ENCODE measurements at regions not wholly inside any gene's neighbourhood (a gene's known extent, or its start where the extent isn't known, plus 50 kb on each side); places are given as distances from the start of the nearest gene placed in this dataset.

DNA sequence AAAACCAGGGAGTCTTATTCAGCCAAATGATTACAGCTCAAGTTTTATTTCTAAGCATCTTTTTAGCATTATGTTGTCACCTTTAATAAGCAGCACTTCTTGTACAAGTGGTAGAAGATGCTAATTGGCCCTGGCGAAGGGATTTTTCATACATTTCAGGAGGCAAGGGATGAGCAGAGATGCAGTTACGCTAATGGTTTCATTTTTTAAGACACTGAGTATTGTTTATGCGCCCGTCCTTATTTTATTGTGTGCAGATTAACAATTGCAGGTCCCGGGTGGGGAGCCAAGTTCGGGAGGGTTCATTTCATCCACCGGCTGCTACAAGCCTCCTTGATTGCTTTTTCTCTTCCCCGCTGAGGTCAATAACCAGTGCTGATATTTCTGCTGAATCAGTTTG, 350.4 kb upstream of the FOXK1 start:
- no peak overlapping the region for H3K27ac ChIP-seq (ENCODE audit: low read length)
- BruUV-seq (replicated peaks) = no TSS peak

GRCh38 chr7:4338556-4338955, 343.5 kb upstream of the FOXK1 start:
- intact Hi-C loops (cut with micrococcal nuclease; ENCODE audit: unreplicated experiment) = no loop called here
- ChIA-PET CTCF (no interaction called here), POLR2A (interaction anchor here (0.6 kb wide), 1 partner anchor 419 kb away, joined by 15 read pairs; no protein-coding TSS in a partner anchor)
- in situ Hi-C loops (cut with HindIII; ENCODE audit: low pct_unique_long_range_greater_than_20kb, low sequenced_read_pairs) = no loop called here
- Histone ChIP-seq H3K4me1 (ENCODE audit: control insufficient read depth, insufficient read depth, low read length) (no peaks in the 10 kb centered on the region), H3K9me3 (ENCODE audit: control insufficient read depth, insufficient read depth, low read depth, low read length) (no peaks in the 10 kb centered on the region), H3K27me3 (ENCODE audit: control insufficient read depth, insufficient read depth, low read length) (peaks cover 2% of the 10 kb centered on the region; the same call in 1 of the 2 replicates), H3K27ac (ENCODE audit: low read length) (no peak overlapping the region), H3K4me3 (ENCODE audit: low read depth in 2 of 2, low read length in 2 of 2) (no peak overlapping the region), H3K36me3 (ENCODE audit: control insufficient read depth, insufficient read depth, low read length) (no peaks in the 10 kb centered on the region)
- TF ChIP-seq POLR2AphosphoS5 (IDR thresholded peaks at IDR 0.05; ENCODE audit: low read depth, low read length) (no peak), REST (IDR thresholded peaks at IDR 0.05; ENCODE audit: insufficient read depth in 1 of 2, low read depth in 2 of 2, low read length in 1 of 2) (no peak), SIN3A (IDR thresholded peaks at IDR 0.05; ENCODE audit: borderline replicate concordance, insufficient read depth, low read depth, low read length) (no peak)
- TF ChIP-seq, protein P1, sequence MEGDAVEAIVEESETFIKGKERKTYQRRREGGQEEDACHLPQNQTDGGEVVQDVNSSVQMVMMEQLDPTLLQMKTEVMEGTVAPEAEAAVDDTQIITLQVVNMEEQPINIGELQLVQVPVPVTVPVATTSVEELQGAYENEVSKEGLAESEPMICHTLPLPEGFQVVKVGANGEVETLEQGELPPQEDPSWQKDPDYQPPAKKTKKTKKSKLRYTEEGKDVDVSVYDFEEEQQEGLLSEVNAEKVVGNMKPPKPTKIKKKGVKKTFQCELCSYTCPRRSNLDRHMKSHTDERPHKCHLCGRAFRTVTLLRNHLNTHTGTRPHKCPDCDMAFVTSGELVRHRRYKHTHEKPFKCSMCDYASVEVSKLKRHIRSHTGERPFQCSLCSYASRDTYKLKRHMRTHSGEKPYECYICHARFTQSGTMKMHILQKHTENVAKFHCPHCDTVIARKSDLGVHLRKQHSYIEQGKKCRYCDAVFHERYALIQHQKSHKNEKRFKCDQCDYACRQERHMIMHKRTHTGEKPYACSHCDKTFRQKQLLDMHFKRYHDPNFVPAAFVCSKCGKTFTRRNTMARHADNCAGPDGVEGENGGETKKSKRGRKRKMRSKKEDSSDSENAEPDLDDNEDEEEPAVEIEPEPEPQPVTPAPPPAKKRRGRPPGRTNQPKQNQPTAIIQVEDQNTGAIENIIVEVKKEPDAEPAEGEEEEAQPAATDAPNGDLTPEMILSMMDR (IDR thresholded peaks at IDR 0.05) = no peak
- BruUV-seq (replicated peaks) = no TSS peak
- DNase-seq (ENCODE audit: low read depth, low spot score) (no peak), ATAC-seq (no peak)

More for the DNA sequence above, 350.4 kb upstream of the FOXK1 start:
- CTCF ChIA-PET = no interaction called here
- ATAC-seq (no peak), DNase-seq (ENCODE audit: low read depth, low spot score) (no peak)
- TF ChIP-seq TCF7L2 (IDR thresholded peaks at IDR 0.05; ENCODE audit: low read depth, low read length) (no peak), SIN3A (IDR thresholded peaks at IDR 0.05; ENCODE audit: borderline replicate concordance, insufficient read depth, low read depth, low read length) (no peak), POLR2AphosphoS5 (IDR thresholded peaks at IDR 0.05; ENCODE audit: low read depth, low read length) (no peak), REST (IDR thresholded peaks at IDR 0.05; ENCODE audit: insufficient read depth in 1 of 2, low read depth in 2 of 2, low read length in 1 of 2) (no peak)
- TF ChIP-seq, protein P1 (IDR thresholded peaks at IDR 0.05) = no peak
- Histone ChIP-seq H3K4me3 (ENCODE audit: low read depth in 2 of 2, low read length in 2 of 2) (no peak overlapping the region), H3K27me3 (ENCODE audit: control insufficient read depth, insufficient read depth, low read length) (peaks cover 17% of the 10 kb centered on the region), H3K4me1 (ENCODE audit: control insufficient read depth, insufficient read depth, low read length) (no peaks in the 10 kb centered on the region), H3K9me3 (ENCODE audit: control insufficient read depth, insufficient read depth, low read depth, low read length) (no peaks in the 10 kb centered on the region), H3K36me3 (ENCODE audit: control insufficient read depth, insufficient read depth, low read length) (no peaks in the 10 kb centered on the region)
- in situ Hi-C loops (cut with HindIII; ENCODE audit: low pct_unique_long_range_greater_than_20kb, low sequenced_read_pairs) (no loop called here), intact Hi-C loops (cut with micrococcal nuclease; ENCODE audit: unreplicated experiment) (no loop called here)
- POLR2A ChIA-PET = no interaction called here

All from Panc1 (cell line).